GM18526 (cell line): ENCODE measurements at regions not wholly inside any gene's neighbourhood (a gene's known extent, or its start where the extent isn't known, plus 50 kb on each side); places are given as distances from the start of the nearest gene placed in this dataset.

ENCODE experiments used
- POLR2A ChIP-seq: IDR thresholded peaks from 3 replicates; pipeline ENCODE4 v1.6.1; 2011; ENCODE audit not compliant: insufficient read length; ENCODE audit errors: extremely low read depth

- TF ChIP-seq POLR2A = no peak
These were observed 117.1 kb upstream of the CCDC28A start for GRCh38 chr6:138656364-138657064.

GRCh38 chr6:138657065-138657425 lies 116.5 kb upstream of the CCDC28A start:
- no peak for TF ChIP-seq POLR2A

DNA sequence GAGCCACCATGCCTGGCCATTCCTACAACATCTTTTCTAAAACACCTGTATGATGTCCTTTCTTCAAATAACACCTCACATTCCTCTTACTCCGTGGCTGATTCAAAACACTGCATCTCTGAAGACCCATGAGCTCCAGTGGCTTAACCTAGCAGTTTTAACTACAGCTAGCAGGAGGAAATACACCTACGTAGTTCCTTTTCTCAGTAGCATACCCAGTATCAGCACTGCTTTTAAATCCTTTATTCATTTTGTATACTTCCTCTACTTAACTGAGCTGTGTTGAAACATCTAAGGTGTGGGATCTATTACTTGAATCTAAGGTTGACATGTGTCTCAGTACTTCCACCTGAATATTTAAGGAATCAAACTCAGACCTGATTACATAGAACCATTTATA lies 113.6 kb upstream of the CCDC28A start:
- TF ChIP-seq POLR2A = no peak

- TF ChIP-seq POLR2A = no peak
These were observed 111.1 kb upstream of the CCDC28A start for GRCh38 chr6:138662471-138662870.

- no peak for TF ChIP-seq POLR2A
These were observed 109.7 kb upstream of the CCDC28A start for GRCh38 chr6:138663892-138664291.

GRCh38 chr6:138664745-138665144 lies 108.8 kb upstream of the CCDC28A start:
- TF ChIP-seq POLR2A = no peak

- no peak for TF ChIP-seq POLR2A
These were observed 106.9 kb upstream of the CCDC28A start for GRCh38 chr6:138666636-138667035.

- TF ChIP-seq POLR2A = no peak
These were observed 106.2 kb upstream of the CCDC28A start for GRCh38 chr6:138667408-138667807.

GRCh38 chr6:138671351-138671750 lies 102.2 kb upstream of the CCDC28A start:
- TF ChIP-seq POLR2A = no peak

DNA sequence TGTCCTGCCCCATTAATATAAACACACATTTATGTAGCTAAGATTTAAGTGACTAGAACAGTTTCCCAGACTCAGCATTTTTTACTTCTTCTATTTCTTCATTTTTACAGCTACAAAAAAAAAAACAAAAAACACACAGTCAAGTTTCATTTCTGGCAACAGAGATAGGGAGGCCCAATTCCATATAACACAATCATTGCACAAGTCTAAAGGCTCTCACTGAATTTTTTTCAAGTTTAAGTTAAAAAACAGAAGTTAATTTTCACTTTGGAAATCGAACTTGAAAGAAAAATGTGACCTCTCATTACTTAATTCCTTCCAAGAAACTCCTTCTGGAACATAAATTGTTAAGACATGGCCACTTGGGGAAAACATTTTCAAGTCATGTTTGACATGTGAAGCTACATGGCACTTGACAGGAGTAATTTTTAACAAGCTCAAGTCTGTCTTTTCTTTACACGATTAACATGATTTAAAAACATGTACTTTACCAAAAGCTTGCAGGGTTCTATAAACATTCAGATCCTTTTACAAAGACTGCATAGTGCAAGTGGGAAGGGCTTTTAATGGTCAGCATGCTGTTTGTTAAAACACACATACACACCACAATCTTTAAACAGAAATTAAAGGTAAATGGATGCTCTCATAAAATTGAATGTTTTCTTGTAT lies 100.1 kb upstream of the CCDC28A start:
- TF ChIP-seq POLR2A = no peak

DNA sequence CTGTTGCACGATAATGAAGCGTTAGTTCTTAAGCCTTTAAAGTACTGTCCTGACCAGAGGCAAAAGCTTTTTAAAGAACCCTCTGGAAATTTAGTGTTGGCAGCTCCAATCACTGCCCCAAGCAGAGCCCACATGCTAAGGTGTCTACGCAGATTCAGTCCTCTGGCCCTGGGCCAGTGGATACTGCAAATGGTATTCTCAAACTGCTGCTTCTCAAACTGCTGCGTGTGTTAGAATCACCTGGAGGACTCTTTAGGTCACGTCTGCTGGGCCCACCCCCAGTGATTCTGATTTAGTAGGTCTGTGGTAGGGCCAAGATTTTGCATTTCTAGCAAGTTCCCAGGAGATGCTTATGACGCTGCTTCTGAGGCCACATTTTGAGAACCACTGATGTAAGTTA lies 96.0 kb upstream of the CCDC28A start:
- no peak for TF ChIP-seq POLR2A

DNA sequence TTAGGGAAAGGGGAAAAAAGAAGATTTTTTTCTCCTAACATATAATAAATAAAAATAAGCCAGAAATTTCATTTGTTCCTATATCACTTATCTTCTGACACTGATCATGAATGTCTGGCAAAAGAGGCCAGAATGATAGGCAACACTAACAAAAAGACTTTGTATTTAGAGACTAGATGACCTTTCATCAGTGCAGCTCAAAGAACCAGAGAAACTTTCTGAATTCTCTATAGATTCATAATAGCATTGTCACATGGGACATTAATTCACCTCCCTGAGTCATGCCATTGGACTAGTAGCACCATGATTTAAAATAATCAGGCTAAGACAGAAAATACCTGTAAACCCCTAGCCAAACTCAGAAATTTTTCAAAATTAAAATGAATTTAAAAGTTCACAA lies 95.4 kb upstream of the CCDC28A start:
- TF ChIP-seq POLR2A = no peak

DNA sequence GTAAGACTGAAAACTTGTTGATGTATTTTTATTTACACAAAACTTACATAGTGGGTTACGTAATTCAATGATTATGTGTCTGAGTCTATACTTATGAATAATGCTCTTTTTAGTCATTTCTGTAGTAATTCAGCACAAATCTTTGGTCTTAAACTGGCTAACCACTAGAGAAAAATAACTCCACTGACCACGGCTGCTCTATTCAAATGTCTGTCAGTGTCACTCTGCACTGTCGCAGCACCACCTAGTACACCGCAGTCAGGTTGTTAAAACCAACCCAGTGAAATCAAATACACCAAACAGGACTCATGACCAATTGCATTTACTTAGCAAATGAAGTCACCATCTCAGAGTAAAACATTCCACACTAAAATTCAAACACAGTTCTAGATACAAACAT lies 93.5 kb upstream of the CCDC28A start:
- no peak for TF ChIP-seq POLR2A

- TF ChIP-seq POLR2A = no peak
These were observed 91.9 kb upstream of the CCDC28A start for GRCh38 chr6:138681627-138682026.

- no peak for TF ChIP-seq POLR2A
These were observed 90.7 kb upstream of the CCDC28A start for GRCh38 chr6:138682704-138683527.

DNA sequence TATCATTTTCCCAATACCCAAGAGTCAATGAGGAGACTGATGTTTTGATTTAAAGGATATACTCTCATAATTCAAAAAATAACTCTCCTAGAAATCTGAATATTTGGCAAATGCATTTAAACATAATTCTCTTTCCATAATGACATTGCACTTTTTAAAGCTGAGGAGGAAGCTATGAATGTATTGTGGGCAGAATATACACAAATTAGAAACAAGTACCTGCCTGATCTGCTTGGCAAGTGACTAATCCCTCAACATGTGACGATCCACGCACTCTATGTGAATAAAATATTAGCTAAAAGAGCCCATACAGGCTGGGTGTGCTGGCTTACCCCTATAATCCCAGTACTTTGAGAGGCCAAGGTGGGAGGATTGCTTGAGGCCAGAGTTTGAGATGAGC lies 88.3 kb upstream of the CCDC28A start:
- no peak for TF ChIP-seq POLR2A
